ENCODE measurements at regions not wholly inside any gene's neighbourhood (a gene's known extent, or its start where the extent isn't known, plus 50 kb on each side); places are given as distances from the start of the nearest gene placed in this dataset.
A peak's percentile ranks its signal among the peaks of the same experiment; 100 is the strongest.

DNA sequence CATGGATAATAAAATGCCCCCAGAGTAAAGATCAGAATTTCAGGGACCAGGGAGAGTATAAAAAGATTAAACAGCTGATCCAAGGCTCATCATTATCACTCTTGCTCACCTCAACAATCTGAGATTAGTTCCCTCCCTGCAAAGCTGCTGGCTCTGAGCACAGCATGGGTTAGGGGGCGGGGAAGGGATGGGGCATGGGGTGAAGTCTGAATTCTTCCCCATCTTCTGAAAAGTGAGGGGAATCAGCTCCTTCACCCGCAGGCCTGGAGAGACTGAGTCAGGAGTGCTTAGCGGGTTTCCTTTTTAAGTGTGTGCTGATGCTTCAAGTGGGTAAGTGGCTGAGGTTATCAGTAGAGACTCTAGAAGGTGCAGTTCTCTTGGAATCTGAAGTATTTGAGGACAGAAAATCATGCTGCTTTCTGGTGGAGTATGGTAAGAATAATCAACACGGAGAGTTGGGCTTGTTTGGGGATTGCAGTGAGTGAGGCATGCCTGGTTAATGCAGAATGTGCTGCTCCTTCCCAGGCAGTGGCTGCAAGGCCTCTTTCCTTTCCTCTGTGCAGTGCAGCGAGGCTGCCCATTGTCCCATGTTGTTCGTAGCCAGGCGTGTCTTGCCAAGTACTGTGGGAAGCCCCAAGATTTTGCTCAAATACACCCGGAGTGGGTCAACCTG, 59.2 kb upstream of the TRAK1 start:
- TF ChIP-seq, protein P1, sequence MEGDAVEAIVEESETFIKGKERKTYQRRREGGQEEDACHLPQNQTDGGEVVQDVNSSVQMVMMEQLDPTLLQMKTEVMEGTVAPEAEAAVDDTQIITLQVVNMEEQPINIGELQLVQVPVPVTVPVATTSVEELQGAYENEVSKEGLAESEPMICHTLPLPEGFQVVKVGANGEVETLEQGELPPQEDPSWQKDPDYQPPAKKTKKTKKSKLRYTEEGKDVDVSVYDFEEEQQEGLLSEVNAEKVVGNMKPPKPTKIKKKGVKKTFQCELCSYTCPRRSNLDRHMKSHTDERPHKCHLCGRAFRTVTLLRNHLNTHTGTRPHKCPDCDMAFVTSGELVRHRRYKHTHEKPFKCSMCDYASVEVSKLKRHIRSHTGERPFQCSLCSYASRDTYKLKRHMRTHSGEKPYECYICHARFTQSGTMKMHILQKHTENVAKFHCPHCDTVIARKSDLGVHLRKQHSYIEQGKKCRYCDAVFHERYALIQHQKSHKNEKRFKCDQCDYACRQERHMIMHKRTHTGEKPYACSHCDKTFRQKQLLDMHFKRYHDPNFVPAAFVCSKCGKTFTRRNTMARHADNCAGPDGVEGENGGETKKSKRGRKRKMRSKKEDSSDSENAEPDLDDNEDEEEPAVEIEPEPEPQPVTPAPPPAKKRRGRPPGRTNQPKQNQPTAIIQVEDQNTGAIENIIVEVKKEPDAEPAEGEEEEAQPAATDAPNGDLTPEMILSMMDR (conservative IDR thresholded peaks at IDR 0.05; ENCODE audit: low read depth, low read length), result no peak
- DNase-seq (ENCODE audit: low read depth), result no peak
- H3K4me3 ChIP-seq (ENCODE audit: low read length), result no peak overlapping the region

DNA sequence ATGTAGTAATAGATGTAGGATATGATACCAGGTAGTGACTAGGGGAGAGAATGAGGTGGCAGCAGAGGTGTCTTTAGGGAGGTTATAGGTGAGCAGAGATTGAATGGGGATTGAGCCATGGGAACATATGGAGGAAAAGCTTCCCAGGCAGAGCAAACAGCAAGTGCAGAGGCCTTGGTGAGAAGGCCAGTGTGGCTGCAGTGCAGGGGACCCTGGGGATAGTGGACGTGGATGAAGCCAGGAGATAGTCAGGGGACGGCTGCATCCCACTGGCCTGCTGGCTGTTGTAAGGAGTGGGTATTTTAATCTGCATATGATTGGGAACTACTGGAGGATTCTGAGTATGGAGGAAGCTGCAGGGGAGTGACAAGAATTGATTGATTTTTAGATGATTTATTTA, 62.7 kb upstream of the TRAK1 start:
- TF ChIP-seq, protein P1 (conservative IDR thresholded peaks at IDR 0.05; ENCODE audit: low read depth, low read length), result no peak
- no peak overlapping the region for H3K4me3 ChIP-seq (ENCODE audit: low read length)
- no peak for DNase-seq (ENCODE audit: low read depth)

DNA sequence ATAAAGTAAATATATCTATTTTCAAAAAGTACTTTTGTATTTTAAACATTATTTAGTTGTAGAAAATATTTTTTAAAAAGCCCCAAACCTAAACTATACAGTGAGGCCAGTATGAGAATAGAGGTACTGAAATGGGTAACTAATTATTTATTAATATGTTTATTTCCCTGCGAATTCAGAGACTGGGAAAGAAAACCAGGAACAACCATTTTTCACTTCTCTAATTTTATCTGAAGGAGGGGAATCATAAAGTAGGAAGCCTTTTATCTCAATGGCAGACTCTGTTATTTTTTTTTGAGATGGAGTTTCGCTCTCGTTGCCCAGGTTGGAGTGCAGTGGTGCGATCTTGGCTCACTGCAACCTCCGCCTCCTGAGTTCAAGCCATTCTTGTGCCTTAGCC, 63.6 kb upstream of the TRAK1 start:
- DNase-seq (ENCODE audit: low read depth), result no peak
- TF ChIP-seq, protein P1 (conservative IDR thresholded peaks at IDR 0.05; ENCODE audit: low read depth, low read length), result no peak
- H3K4me3 ChIP-seq (ENCODE audit: low read length), result no peak overlapping the region

DNA sequence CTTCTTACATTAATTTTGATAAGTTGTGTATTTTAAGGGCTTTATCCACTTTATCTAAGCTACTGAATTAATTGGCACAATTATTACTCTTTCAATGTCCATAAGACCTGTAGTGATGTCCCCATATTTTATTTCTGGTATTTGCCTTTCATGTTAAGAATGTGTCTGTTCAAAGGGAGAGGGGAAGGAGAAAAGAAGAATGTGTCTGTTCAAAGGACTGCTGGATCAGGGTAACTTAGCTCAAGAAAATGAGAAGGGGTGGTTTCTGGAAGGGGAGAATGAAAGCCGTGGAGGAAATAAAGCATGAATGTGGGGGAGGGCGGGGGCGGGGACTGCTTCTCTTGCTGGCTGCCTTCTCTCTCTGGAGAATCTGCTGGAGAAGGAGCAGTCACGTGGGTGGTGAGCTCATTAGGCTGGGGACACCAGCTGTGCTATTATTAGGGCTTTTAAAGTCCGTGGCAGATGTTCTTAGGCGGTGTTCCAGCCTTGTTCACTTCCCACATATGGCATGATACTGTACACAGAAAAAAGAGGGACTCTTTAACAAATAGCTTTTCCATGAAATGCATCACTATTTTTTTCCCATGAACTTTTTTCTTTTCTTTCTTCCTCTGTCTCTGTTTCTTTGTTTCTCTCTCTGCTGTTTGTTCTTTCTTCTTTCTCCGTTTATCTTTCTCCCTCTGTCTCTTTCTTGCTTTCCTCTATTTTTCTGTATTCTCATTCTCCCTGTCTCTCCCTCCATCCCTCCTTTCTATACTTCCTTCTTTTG, 63.7 kb upstream of the ULK4 start:
- DNase-seq (ENCODE audit: low read depth), result no peak
- peak overlapping the region; percentile 8 for H3K4me3 ChIP-seq (ENCODE audit: low read length)
- TF ChIP-seq, protein P1 (conservative IDR thresholded peaks at IDR 0.05; ENCODE audit: low read depth, low read length), result no peak

DNA sequence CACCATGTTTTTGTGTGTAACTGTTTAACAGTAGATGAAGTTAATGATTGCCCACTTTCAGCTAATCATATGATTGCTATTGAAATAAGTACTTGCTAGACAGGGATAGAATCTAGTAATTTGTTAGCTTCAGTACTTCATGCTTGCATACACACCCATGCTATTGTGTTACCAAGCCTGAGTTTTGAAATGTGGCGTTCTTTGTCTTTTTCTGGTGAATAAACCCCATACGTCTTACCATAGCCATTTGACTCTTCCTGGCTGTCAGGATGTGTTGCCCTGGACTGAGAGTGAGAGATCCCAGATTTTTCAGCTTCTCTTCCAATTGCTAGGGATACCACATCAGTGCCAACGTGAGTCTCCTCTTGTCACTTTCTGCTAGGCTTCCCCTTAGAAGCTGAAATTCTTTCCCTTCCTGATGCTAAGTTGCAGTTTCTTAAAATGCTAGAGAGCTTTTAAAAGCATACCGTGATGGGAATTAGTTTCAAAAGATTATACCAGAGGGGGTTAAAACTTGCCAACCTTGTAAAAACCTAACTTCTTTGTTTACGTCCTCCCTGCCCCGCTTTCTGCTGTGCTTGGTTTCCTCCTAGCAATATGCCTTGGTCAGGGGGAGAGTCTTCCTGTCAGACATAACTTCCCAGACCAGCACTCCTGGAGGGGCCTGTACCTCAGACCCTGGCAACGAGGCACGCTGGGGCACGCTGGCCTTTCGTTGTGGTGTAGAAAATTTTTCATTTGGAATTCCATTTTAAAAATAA, 62.9 kb upstream of the ULK4 start:
- no peak overlapping the region for H3K4me3 ChIP-seq (ENCODE audit: low read length)
- no peak for DNase-seq (ENCODE audit: low read depth)
- TF ChIP-seq, protein P1 (conservative IDR thresholded peaks at IDR 0.05; ENCODE audit: low read depth, low read length), result no peak

DNA sequence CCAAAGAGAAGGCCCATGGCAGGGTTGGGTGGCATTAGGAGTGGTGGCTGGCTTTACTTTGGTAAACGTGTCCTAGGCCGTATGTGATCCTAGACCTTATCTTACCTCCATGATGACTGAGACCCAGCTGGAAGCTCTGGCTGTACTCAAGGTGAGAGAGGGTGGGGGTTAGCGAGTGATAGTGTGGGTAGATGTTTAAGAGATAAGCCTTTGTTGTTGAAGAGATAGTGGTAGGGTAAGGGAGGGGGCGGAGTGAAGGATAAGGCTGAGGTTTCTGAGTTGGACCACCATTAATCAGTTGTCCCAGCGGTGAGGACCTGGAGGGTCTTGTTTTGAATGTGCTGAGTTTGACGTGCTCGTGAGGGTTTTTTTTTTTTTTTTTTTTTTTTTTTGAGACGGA, 61.5 kb upstream of the ULK4 start:
- H3K4me3 ChIP-seq (ENCODE audit: low read length), result no peak overlapping the region
- DNase-seq (ENCODE audit: low read depth), result no peak
- TF ChIP-seq, protein P1 (conservative IDR thresholded peaks at IDR 0.05; ENCODE audit: low read depth, low read length), result no peak

Measured in retinal pigment epithelial cell (primary cell).